PC-9 (cell line): ENCODE measurements at regions not wholly inside any gene's neighbourhood (a gene's known extent, or its start where the extent isn't known, plus 50 kb on each side); places are given as distances from the start of the nearest gene placed in this dataset.

Source experiments
- CTCF ChIP-seq: fragments of 200-600 bp; sonication (generic); conservative IDR thresholded peaks from 2 replicates; pipeline ENCODE4 v1.6.1; 2017; ENCODE audit warnings: mixed run types, antibody characterized with exemption, mild to moderate bottlenecking, moderate library complexity
- EZH2 ChIP-seq: fragments of 200-600 bp; sonication (generic); IDR thresholded peaks from 2 replicates; pipeline ENCODE4 v1.8.0; 2017; ENCODE audit warnings: antibody characterized with exemption, low read depth

GRCh38 chr1:30151119-30151518, 572.3 kb downstream of the MATN1 start:
- TF ChIP-seq CTCF (no peak), EZH2 (no peak)
